Ishikawa (cell line): ENCODE measurements at regions not wholly inside any gene's neighbourhood (a gene's known extent, or its start where the extent isn't known, plus 50 kb on each side); places are given as distances from the start of the nearest gene placed in this dataset.

Experiments used
- CEBPB ChIP-seq: IDR thresholded peaks from 2 replicates; pipeline ENCODE4 v1.6.1; 2012
- CREB1 ChIP-seq: IDR thresholded peaks from 2 replicates; pipeline ENCODE4 v1.6.1; 2012; ENCODE audit warnings: low read depth
- EGR1 ChIP-seq: IDR thresholded peaks from 2 replicates; pipeline ENCODE4 v1.6.1; 2012
- EP300 ChIP-seq: IDR thresholded peaks from 2 replicates; pipeline ENCODE4 v1.6.1; 2012; ENCODE audit warnings: borderline replicate concordance
- FOXM1 ChIP-seq: IDR thresholded peaks from 2 replicates; pipeline ENCODE4 v1.6.1; 2012; ENCODE audit warnings: low read depth, borderline replicate concordance
- NFIC ChIP-seq: IDR thresholded peaks from 2 replicates; pipeline ENCODE4 v1.6.1; 2012
- RAD21 ChIP-seq: IDR thresholded peaks from 2 replicates; pipeline ENCODE4 v1.6.1; 2012; ENCODE audit warnings: low read depth
- REST ChIP-seq: IDR thresholded peaks from 2 replicates; pipeline ENCODE4 v1.6.1; 2012; ENCODE audit warnings: low read depth, mild to moderate bottlenecking
- TAF1 ChIP-seq: IDR thresholded peaks from 2 replicates; pipeline ENCODE4 v1.6.1; 2012; ENCODE audit warnings: low read depth, mild to moderate bottlenecking
- TCF12 ChIP-seq: IDR thresholded peaks from 2 replicates; pipeline ENCODE4 v1.6.1; 2012; ENCODE audit warnings: low read depth
- TEAD4 ChIP-seq: IDR thresholded peaks from 2 replicates; pipeline ENCODE4 v1.6.1; 2012
- USF1 ChIP-seq: IDR thresholded peaks from 2 replicates; pipeline ENCODE4 v1.6.1; 2012
- YY1 ChIP-seq: IDR thresholded peaks from 2 replicates; pipeline ENCODE4 v1.6.1; 2012; ENCODE audit warnings: low read depth
- ZBTB7A ChIP-seq: IDR thresholded peaks from 2 replicates; pipeline ENCODE4 v1.6.1; 2012; ENCODE audit warnings: low read depth
- TF ChIP-seq, protein P1 (sequence below): IDR thresholded peaks from 2 replicates; pipeline ENCODE4 v1.6.1; 2012

- TF ChIP-seq CEBPB = no peak
- no peak for TF ChIP-seq RAD21
- no peak for TF ChIP-seq EGR1
- TF ChIP-seq NFIC = no peak
- no peak for TF ChIP-seq FOXM1
- no peak for TF ChIP-seq TAF1
- TF ChIP-seq CREB1 = no peak
Observed at GRCh38 chr18:8960740-8961657, 141.5 kb upstream of the NDUFV2 start.

- TF ChIP-seq REST (no peak), EP300 (no peak), TAF1 (no peak), YY1 (no peak), RAD21 (no peak), EGR1 (no peak), USF1 (no peak), TCF12 (no peak)
- TF ChIP-seq, protein P1, sequence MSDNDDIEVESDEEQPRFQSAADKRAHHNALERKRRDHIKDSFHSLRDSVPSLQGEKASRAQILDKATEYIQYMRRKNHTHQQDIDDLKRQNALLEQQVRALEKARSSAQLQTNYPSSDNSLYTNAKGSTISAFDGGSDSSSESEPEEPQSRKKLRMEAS = no peak
Observed at GRCh38 chr18:8962192-8962779, 140.2 kb upstream of the NDUFV2 start.

DNA sequence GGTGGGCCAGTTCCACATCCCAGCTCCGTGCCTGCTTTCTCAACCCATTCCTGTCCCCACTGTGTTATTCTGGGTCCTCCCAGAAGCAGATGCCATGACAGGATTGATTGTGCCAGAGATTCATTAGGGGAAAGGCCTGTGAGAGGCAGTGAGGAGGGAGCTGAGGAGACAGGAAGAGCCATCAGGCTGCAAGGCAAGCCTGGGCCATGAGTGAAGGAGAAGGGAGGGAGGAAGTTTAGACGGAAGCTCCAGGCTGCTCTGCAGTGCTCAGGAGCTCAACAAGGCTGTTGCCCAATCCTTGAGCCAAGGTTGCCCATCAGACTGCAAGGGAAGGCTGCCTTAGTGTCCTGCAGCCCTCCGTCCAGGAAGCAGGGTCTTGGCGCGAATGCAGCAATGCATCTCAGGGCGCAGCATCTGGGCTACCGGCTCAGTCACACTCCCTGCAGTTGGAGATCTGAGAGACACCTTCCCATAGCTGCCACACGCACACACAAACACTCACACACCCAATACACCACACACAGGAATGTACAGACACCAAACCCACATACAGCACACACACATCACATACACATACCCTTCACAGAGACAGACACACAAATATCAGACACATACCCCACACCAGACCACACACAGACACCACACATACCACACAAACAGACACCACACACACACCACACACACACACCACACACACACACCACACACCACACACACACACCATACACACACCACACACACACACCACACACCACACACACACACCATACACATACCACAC is 139.5 kb upstream of the NDUFV2 start:
- TF ChIP-seq CREB1 = no peak

DNA sequence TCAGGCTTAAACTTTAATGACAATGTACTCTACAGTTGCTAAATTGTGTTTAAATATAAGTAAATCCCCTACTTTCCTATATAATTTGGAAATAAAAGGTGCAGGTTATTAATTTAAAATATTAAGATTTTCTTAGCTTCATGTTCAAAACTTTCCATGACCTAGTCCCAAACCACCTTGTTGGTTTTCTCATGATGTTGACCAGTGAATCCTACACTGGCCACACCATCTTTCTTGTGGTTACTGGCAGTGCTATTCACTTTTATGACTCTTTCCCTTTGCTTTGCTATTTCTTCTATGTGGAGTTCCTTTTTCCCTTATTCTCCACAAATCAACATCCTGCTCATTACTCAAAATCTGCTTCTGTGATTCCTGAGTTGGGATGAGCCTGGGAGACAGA is 138.6 kb upstream of the NDUFV2 start:
- TF ChIP-seq, protein P1 = no peak
- TF ChIP-seq TCF12 (no peak), YY1 (no peak), EP300 (no peak), EGR1 (no peak), RAD21 (no peak), ZBTB7A (no peak), REST (no peak)

- no peak for TF ChIP-seq YY1
- TF ChIP-seq CREB1 = no peak
- TF ChIP-seq TCF12 = no peak
Observed at GRCh38 chr18:8965398-8965797, 137.1 kb upstream of the NDUFV2 start.

GRCh38 chr18:8966821-8967220 is 135.7 kb upstream of the NDUFV2 start:
- TF ChIP-seq RAD21 (no peak), TEAD4 (no peak), CEBPB (no peak), REST (no peak), NFIC (no peak), CREB1 (no peak), EP300 (no peak), TCF12 (no peak), EGR1 (no peak), FOXM1 (no peak), ZBTB7A (no peak), USF1 (no peak)
- TF ChIP-seq, protein P1 = no peak
